AG04450 (cell line): ENCODE measurements at regions not wholly inside any gene's neighbourhood (a gene's known extent, or its start where the extent isn't known, plus 50 kb on each side); places are given as distances from the start of the nearest gene placed in this dataset.

Experiments used
- CTCF ChIA-PET: fragments of 300-600, 350-600 bp; formaldehyde crosslinking; extraction: SDS; loops from one replicate; lab custom pipeline; 2022; ENCODE audit warnings: antibody characterized with exemption, inconsistent platforms; lab: Charles Lee
- POLR2A ChIA-PET: fragments of 350-600 bp; formaldehyde crosslinking; extraction: SDS; loops from one replicate; lab custom pipeline; 2021; ENCODE audit warnings: antibody characterized with exemption, inconsistent platforms; lab: Yijun Ruan, JAX
- DNase-seq: peaks from one replicate; pipeline ENCODE4 v3.0.0-alpha.2; 2011; ENCODE audit warnings: low read depth, low spot score
- H3K27ac ChIP-seq: one replicate; pipeline ENCODE4 v1.5.1; 2012; ENCODE audit warnings: low read depth, low read length, control low read depth
- H3K27me3 ChIP-seq: one replicate; pipeline ENCODE4 v1.6.0; 2012; ENCODE audit warnings: low read length; ENCODE audit not compliant: control insufficient read depth, insufficient read depth
- H3K4me3 ChIP-seq: 2 replicates; pipeline ENCODE4 v1.5.1; 2011; ENCODE audit warnings: mild to moderate bottlenecking, low read depth, low read length, control low read depth
- H3K9me3 ChIP-seq: 2 replicates; pipeline ENCODE4 v1.5.1; 2012; ENCODE audit warnings: low read length; ENCODE audit not compliant: control insufficient read depth, insufficient read depth
- TF ChIP-seq, protein P1 (sequence below): IDR thresholded peaks from 2 replicates; pipeline ENCODE4 v1.5.1; 2011; ENCODE audit warnings: low read depth, low read length, control low read depth, inconsistent platforms

DNA sequence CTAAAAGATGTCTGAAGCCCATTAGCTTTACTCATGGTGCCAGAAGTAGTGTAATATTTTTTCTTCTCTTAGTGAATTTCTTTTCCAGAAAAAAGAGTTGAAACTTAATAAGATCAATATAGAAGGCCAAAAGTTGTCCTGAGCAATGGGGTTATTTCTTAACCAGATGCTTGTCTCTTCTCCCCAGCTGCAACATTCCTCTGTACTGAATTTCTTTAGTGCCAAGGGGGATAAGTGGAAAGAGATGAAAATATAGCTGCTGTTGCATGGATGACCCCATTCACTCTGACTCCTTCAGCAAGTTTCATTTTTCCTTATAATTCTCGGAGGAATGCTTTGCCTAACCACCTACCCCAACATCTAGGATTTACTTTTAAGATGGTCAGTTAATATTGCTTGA, 675.0 kb downstream of the USP25 start:
- ChIA-PET POLR2A (no interaction called here), CTCF (interaction anchor here (1.2 kb wide), 1 partner anchor 399 kb away, joined by 4 read pairs; no protein-coding TSS in a partner anchor)
- Histone ChIP-seq H3K9me3 (peaks cover 4% of the 10 kb centered on the region; the same call in 1 of the 2 replicates), H3K4me3 (no peak overlapping the region), H3K27ac (no peak overlapping the region), H3K27me3 (no peaks in the 10 kb centered on the region)
- TF ChIP-seq, protein P1, sequence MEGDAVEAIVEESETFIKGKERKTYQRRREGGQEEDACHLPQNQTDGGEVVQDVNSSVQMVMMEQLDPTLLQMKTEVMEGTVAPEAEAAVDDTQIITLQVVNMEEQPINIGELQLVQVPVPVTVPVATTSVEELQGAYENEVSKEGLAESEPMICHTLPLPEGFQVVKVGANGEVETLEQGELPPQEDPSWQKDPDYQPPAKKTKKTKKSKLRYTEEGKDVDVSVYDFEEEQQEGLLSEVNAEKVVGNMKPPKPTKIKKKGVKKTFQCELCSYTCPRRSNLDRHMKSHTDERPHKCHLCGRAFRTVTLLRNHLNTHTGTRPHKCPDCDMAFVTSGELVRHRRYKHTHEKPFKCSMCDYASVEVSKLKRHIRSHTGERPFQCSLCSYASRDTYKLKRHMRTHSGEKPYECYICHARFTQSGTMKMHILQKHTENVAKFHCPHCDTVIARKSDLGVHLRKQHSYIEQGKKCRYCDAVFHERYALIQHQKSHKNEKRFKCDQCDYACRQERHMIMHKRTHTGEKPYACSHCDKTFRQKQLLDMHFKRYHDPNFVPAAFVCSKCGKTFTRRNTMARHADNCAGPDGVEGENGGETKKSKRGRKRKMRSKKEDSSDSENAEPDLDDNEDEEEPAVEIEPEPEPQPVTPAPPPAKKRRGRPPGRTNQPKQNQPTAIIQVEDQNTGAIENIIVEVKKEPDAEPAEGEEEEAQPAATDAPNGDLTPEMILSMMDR: no peak
- no peak for DNase-seq

DNA sequence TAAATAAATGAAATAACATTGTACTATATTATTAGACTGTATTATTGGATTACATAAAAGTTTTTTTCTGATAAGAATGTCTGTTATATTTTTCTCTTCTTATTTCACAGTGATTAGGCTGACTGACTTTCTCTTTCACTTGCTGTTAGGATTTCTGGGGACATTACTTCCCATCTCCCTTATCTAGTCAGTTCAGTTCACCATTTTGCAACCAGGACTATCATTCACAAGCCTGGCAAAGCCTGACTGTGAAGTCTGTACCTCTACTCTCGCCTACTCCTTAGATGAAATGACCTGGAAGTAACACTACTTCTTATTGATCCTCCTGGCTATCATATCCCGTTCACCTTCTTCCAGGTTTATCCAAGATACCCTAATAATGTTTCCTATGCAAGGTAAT, 676.6 kb downstream of the USP25 start:
- Histone ChIP-seq H3K27me3 (no peaks in the 10 kb centered on the region), H3K4me3 (no peak overlapping the region), H3K9me3 (peaks cover 4% of the 10 kb centered on the region; the same call in 1 of the 2 replicates), H3K27ac (no peak overlapping the region)
- no peak for DNase-seq
- POLR2A ChIA-PET: no interaction called here
- CTCF ChIA-PET: no interaction called here
- TF ChIP-seq, protein P1: no peak

DNA sequence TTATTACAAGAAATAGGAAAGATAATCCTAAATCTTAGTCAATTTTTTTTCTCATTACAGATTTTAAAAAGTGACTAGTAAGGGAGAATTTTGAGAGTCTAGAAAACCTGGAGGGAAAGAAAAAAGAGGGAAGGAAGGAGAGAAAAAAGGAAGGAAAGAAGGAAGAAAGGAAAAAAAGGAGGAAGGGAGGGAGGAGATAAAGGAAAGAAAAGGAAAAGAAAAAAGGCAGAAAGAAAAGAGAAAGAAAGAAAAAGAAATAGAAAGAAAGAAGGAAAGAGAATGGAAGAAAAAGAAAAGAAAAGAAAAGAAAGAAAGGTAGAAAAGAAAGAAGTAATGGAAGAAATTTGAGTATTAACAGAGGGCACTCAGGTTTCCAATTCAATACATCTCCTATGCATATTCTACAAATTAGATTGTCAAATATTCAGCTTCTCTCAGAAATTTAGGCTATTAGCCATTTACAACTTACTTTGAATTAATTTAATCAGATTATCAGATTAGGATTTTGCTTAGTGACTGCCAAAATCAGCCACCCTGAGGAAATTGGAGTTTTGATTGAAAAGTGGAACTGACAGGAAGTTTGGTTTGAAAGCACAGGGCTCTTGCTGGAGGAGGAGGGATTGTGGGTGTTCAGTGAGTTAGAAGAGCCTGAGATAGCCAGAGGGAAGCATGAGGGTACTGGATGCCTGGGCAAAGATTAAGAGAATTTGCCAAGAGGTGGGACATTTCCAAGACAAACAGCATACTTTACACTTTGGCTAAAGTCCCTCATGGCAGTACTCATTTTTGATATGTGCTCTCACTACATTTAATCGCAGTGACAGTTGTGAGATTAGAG, 677.8 kb downstream of the USP25 start:
- ChIA-PET POLR2A (no interaction called here), CTCF (no interaction called here)
- no peak for DNase-seq
- TF ChIP-seq, protein P1: no peak
- no peak overlapping the region for H3K4me3 ChIP-seq
- H3K27me3 ChIP-seq: no peaks in the 10 kb centered on the region
- H3K27ac ChIP-seq: no peak overlapping the region
- H3K9me3 ChIP-seq: peaks cover 4% of the 10 kb centered on the region; the same call in 1 of the 2 replicates

DNA sequence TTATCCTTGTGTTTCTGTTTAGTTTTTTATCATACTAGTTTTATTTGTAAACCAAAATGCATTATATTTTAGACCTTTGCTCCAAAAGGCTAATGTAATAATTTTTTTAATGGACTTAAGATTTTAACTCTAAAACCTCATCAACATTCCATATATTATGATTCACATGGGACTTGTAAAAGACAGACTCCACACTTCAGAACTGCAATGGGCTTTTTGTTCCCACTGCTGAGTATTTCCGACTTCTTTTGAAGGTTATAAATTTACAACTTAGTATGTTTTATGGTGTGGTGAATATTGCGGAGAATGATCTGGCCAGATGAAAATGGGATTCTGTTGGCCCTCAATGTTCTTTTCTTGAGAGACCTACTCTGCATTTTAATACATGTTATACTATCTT, 678.5 kb downstream of the USP25 start:
- Histone ChIP-seq H3K4me3 (no peak overlapping the region), H3K9me3 (peaks cover 2% of the 10 kb centered on the region; the same call in 1 of the 2 replicates), H3K27me3 (no peaks in the 10 kb centered on the region), H3K27ac (no peak overlapping the region)
- TF ChIP-seq, protein P1: no peak
- ChIA-PET POLR2A (no interaction called here), CTCF (no interaction called here)
- DNase-seq: no peak

DNA sequence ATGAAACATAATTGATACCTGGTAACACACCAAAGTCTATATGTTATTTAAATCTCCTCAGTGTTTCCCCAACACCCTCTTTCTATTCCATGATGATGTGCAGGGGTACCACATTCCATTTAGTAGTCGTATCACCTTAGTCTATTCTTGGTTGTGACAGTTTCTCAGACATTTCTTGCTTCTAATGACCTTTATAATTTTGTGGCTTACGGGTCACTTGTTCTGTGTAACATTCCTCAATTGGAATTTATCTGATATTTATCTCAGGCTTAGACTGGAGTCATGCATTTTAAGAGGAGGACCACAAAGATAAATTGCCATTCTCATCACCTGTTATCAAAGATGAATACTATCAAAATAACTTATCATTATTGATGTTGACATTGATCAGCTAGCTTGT, 679.6 kb downstream of the USP25 start:
- POLR2A ChIA-PET: no interaction called here
- no peak for DNase-seq
- TF ChIP-seq, protein P1: no peak
- CTCF ChIA-PET: no interaction called here
- no peaks in the 10 kb centered on the region for H3K27me3 ChIP-seq
- no peak overlapping the region for H3K27ac ChIP-seq
- H3K9me3 ChIP-seq: no peaks in the 10 kb centered on the region
- no peak overlapping the region for H3K4me3 ChIP-seq
